Neural crest cell (in vitro differentiated cells): ENCODE measurements at regions not wholly inside any gene's neighbourhood (a gene's known extent, or its start where the extent isn't known, plus 50 kb on each side); places are given as distances from the start of the nearest gene placed in this dataset.

Experiments used
- DNase-seq: peaks from one replicate; pipeline ENCODE4 v3.0.0; 2021; ENCODE audit warnings: low read depth, mixed read lengths, low spot score
- H3K27ac Mint-ChIP-seq: one replicate; pipeline ENCODE4 v1.8.0; 2021; ENCODE audit warnings: mild to moderate bottlenecking, mixed read lengths; ENCODE audit not compliant: unreplicated experiment
- H3K27me3 Mint-ChIP-seq: 2 replicates; pipeline ENCODE4 v1.8.0; 2021; ENCODE audit warnings: low read depth, mild to moderate bottlenecking, mixed read lengths
- H3K36me3 Mint-ChIP-seq: 2 replicates; pipeline ENCODE4 v1.8.0; 2021; ENCODE audit warnings: low read depth, mild to moderate bottlenecking, mixed read lengths
- H3K4me1 Mint-ChIP-seq: 2 replicates; pipeline ENCODE4 v1.8.0; 2021; ENCODE audit warnings: mixed read lengths
- H3K4me3 Mint-ChIP-seq: one replicate; pipeline ENCODE4 v1.8.0; 2021; ENCODE audit warnings: mild to moderate bottlenecking, mixed read lengths
- H3K9me3 Mint-ChIP-seq: 2 replicates; pipeline ENCODE4 v1.8.0; 2021; ENCODE audit warnings: mixed read lengths
- CTCF ChIP-seq: fragments of 200-600 bp; sonication (generic); conservative IDR thresholded peaks from 2 replicates; pipeline ENCODE4 v1.5.0; 2021; ENCODE audit warnings: antibody characterized with exemption, mild to moderate bottlenecking

GRCh38 chr5:164498438-164498837 is 993.0 kb downstream of the MAT2B start:
- peaks cover 4% of the 10 kb centered on the region for H3K4me1 Mint-ChIP-seq
- H3K9me3 Mint-ChIP-seq = peaks cover 2% of the 10 kb centered on the region
- H3K27me3 Mint-ChIP-seq = no peaks in the 10 kb centered on the region
- DNase-seq = no peak
- no peak overlapping the region for H3K27ac Mint-ChIP-seq
- H3K4me3 Mint-ChIP-seq = no peak overlapping the region
- no peaks in the 10 kb centered on the region for H3K36me3 Mint-ChIP-seq
- no peak for TF ChIP-seq CTCF

GRCh38 chr5:164500856-164501255 is 995.4 kb downstream of the MAT2B start:
- Mint-ChIP-seq H3K9me3 (no peaks in the 10 kb centered on the region), H3K27me3 (no peaks in the 10 kb centered on the region), H3K4me1 (peaks cover 4% of the 10 kb centered on the region), H3K27ac (no peak overlapping the region), H3K4me3 (no peak overlapping the region), H3K36me3 (no peaks in the 10 kb centered on the region)
- no peak for DNase-seq
- TF ChIP-seq CTCF = no peak

GRCh38 chr5:164501344-164501743 is 995.9 kb downstream of the MAT2B start:
- Mint-ChIP-seq H3K36me3 (no peaks in the 10 kb centered on the region), H3K27me3 (no peaks in the 10 kb centered on the region), H3K9me3 (no peaks in the 10 kb centered on the region), H3K4me1 (peaks cover 4% of the 10 kb centered on the region), H3K27ac (no peak overlapping the region), H3K4me3 (no peak overlapping the region)
- DNase-seq = no peak
- no peak for TF ChIP-seq CTCF

- peak; percentile 91 for TF ChIP-seq CTCF
- no peaks in the 10 kb centered on the region for H3K9me3 Mint-ChIP-seq
Observed at GRCh38 chr5:164504141-164504772, 998.8 kb downstream of the MAT2B start.

GRCh38 chr5:164505791-164506190 is 1000.4 kb downstream of the MAT2B start:
- Mint-ChIP-seq H3K4me1 (no peaks in the 10 kb centered on the region), H3K36me3 (no peaks in the 10 kb centered on the region), H3K4me3 (no peak overlapping the region), H3K27me3 (peaks cover 2% of the 10 kb centered on the region), H3K9me3 (no peaks in the 10 kb centered on the region), H3K27ac (no peak overlapping the region)
- no peak for TF ChIP-seq CTCF
- DNase-seq = no peak

More at GRCh38 chr5:164504141-164504772, 998.8 kb downstream of the MAT2B start:
- H3K36me3 Mint-ChIP-seq = no peaks in the 10 kb centered on the region
- peak overlapping the region; percentile 45 for H3K27ac Mint-ChIP-seq
- H3K27me3 Mint-ChIP-seq = peaks cover 2% of the 10 kb centered on the region
- peak; percentile 50 for DNase-seq
- H3K4me3 Mint-ChIP-seq = no peak overlapping the region
- H3K4me1 Mint-ChIP-seq = no peaks in the 10 kb centered on the region
